ENCODE measurements at regions not wholly inside any gene's neighbourhood (a gene's known extent, or its start where the extent isn't known, plus 50 kb on each side); places are given as distances from the start of the nearest gene placed in this dataset.

GRCh38 chr18:39786477-39786876, 2168.6 kb upstream of the PIK3C3 start:
- no peaks in the 10 kb centered on the region for H3K36me3 ChIP-seq (ENCODE audit: control insufficient read depth in 2 of 4, insufficient read depth in 4 of 4, low read length in 3 of 4)
- peaks cover 0 to 72% of the 10 kb centered on the region in 2 experiments; a peak in 2 of 4 replicates for H3K79me2 ChIP-seq (ENCODE audit: control insufficient read depth in 1 of 2, insufficient read depth in 2 of 2, low read length in 2 of 2)
- peaks cover 1 to 14% (median 3%) of the 10 kb centered on the region in 4 experiments; a peak in 3 of 7 replicates for H3K4me1 ChIP-seq (replicated peaks in 1 of 4; ENCODE audit: control insufficient read depth in 3 of 4, insufficient read depth in 4 of 4, low read length in 3 of 4)
- H2AK5ac ChIP-seq (ENCODE audit: low read depth, low read length) = no peak overlapping the region
- no peak overlapping the region for H4K8ac ChIP-seq (ENCODE audit: extremely low read depth, insufficient read depth, low read length)
- ChIA-PET POLR2A (ENCODE audit: partially characterized antibody) (no interaction called here), CTCF (ENCODE audit: partially characterized antibody) (no interaction called here)
- no peaks in the 10 kb centered on the region for H4K20me1 ChIP-seq (replicated peaks in 1 of 2; ENCODE audit: control insufficient read depth in 1 of 2, insufficient read depth in 2 of 2, low read length in 2 of 2)
- H3K56ac ChIP-seq (replicated peaks; ENCODE audit: insufficient read length, low read depth, low read length) = no peak overlapping the region
- no peak for DNase-seq (ENCODE audit: low read depth in 1 of 2, low spot score in 2 of 2)
- no peak overlapping the region for H2BK20ac ChIP-seq (ENCODE audit: low read length)
- H3K79me1 ChIP-seq (ENCODE audit: low read depth, low read length) = no peaks in the 10 kb centered on the region
- no peak overlapping the region for H2BK120ac ChIP-seq (replicated peaks; ENCODE audit: low read depth, low read length)
- H2BK5ac ChIP-seq (ENCODE audit: low read depth, low read length) = no peak overlapping the region
- H4K5ac ChIP-seq (ENCODE audit: insufficient read length, low read depth, low read length) = no peak overlapping the region
- no peak for TF ChIP-seq SIN3A (conservative IDR thresholded peaks at IDR 0.05 in 1 of 2, IDR thresholded peaks at IDR 0.05 in 1 of 2; ENCODE audit: low read depth in 1 of 2, low read length in 2 of 2)
- no peak for TF ChIP-seq CHD2 (IDR thresholded peaks at IDR 0.05; ENCODE audit: low read length)
- TF ChIP-seq SP1 (IDR thresholded peaks at IDR 0.05; ENCODE audit: low read depth, low read length) = no peak
- TF ChIP-seq GTF2F1 (IDR thresholded peaks at IDR 0.05; ENCODE audit: borderline replicate concordance, low read depth, low read length) = no peak
- no peak for TF ChIP-seq RXRA (IDR thresholded peaks at IDR 0.05; ENCODE audit: insufficient read depth, low read depth, low read length)
- no peak for TF ChIP-seq CBX8 (IDR thresholded peaks at IDR 0.05; ENCODE audit: borderline replicate concordance, low read depth, low read length)
- TF ChIP-seq RNF2 (IDR thresholded peaks at IDR 0.05; ENCODE audit: borderline replicate concordance, low read depth, low read length, missing control alignments, poor library complexity, severe bottlenecking) = no peak
- TF ChIP-seq MAFK (IDR thresholded peaks at IDR 0.05; ENCODE audit: low read depth, low read length) = no peak
- TF ChIP-seq SIX5 (IDR thresholded peaks at IDR 0.05; ENCODE audit: low read depth, low read length) = no peak
- no peak for TF ChIP-seq PHF8 (conservative IDR thresholded peaks at IDR 0.05; ENCODE audit: low read depth, low read length)
- no peak for TF ChIP-seq SP4 (IDR thresholded peaks at IDR 0.05; ENCODE audit: low read length)
- no peak overlapping the region for H3K14ac ChIP-seq (ENCODE audit: insufficient read length)
- no peak overlapping the region for H3K9ac ChIP-seq (replicated peaks in 1 of 4; ENCODE audit: extremely low read depth in 1 of 4, low read depth in 3 of 4, low read length in 3 of 4)
- H3K23me2 ChIP-seq (ENCODE audit: low read depth, low read length) = no peaks in the 10 kb centered on the region; the same call in 1 of the 2 replicates
- no peak for FAIRE-seq
- no peaks in the 10 kb centered on the region for H3K9me3 ChIP-seq (ENCODE audit: insufficient read depth in 2 of 2, low read depth in 1 of 2, low read length in 1 of 2)
- no peak overlapping the region for H2BK15ac ChIP-seq (ENCODE audit: low read length)
- H3K4me2 ChIP-seq (ENCODE audit: insufficient read depth in 1 of 2, low read depth in 2 of 2, low read length in 2 of 2) = no peak overlapping the region
- no peak overlapping the region for H3K23ac ChIP-seq (ENCODE audit: insufficient read length)
- H2AFZ ChIP-seq (ENCODE audit: low read length) = no peak overlapping the region
- no peak overlapping the region for H3K27ac ChIP-seq (ENCODE audit: low read depth, low read length)
- H3K4ac ChIP-seq (replicated peaks; ENCODE audit: insufficient read length, low read depth, low read length) = no peak overlapping the region
- H3K4me3 ChIP-seq (ENCODE audit: extremely low read depth in 1 of 4, insufficient read depth in 2 of 4, low read depth in 3 of 4, low read length in 4 of 4) = no peak overlapping the region
- H3K27me3 ChIP-seq (replicated peaks in 1 of 4; ENCODE audit: control insufficient read depth in 3 of 4, extremely low read depth in 1 of 4, insufficient read depth in 3 of 4, low read length in 3 of 4) = no peaks in the 10 kb centered on the region
- no peak overlapping the region for H2BK12ac ChIP-seq (ENCODE audit: low read depth, low read length)
- no peak overlapping the region for H4K91ac ChIP-seq (replicated peaks; ENCODE audit: insufficient read length, low read length)
- no peak overlapping the region for H3K18ac ChIP-seq (ENCODE audit: extremely low read depth, low read length)

All from H1 (cell line).